AG10803 (cell line): ENCODE measurements at regions not wholly inside any gene's neighbourhood (a gene's known extent, or its start where the extent isn't known, plus 50 kb on each side); places are given as distances from the start of the nearest gene placed in this dataset.

ENCODE experiments used
- DNase-seq: peaks from one replicate; pipeline ENCODE4 v3.0.0; 2010; ENCODE audit warnings: low read depth
- H3K4me3 ChIP-seq: 2 replicates; pipeline ENCODE4 v1.5.1; 2011; ENCODE audit warnings: mild to moderate bottlenecking, low read length, control low read depth
- CTCF ChIP-seq: conservative IDR thresholded peaks from 2 replicates; pipeline ENCODE4 v1.5.1; 2011; ENCODE audit warnings: mild to moderate bottlenecking, low read length, control low read depth, inconsistent platforms

- TF ChIP-seq CTCF, result no peak
- H3K4me3 ChIP-seq, result no peak overlapping the region
These were observed 168.4 kb downstream of the ACKR3 start for GRCh38 chr2:236738030-236738429.

GRCh38 chr2:236738896-236739295, 169.3 kb downstream of the ACKR3 start:
- DNase-seq, result no peak
- no peak overlapping the region for H3K4me3 ChIP-seq
- no peak for TF ChIP-seq CTCF

More at GRCh38 chr2:236738030-236738429, 168.4 kb downstream of the ACKR3 start:
- no peak for DNase-seq

GRCh38 chr2:236739663-236740062, 170.0 kb downstream of the ACKR3 start:
- no peak for TF ChIP-seq CTCF
- H3K4me3 ChIP-seq, result no peak overlapping the region
- no peak for DNase-seq

- DNase-seq, result no peak
- TF ChIP-seq CTCF, result no peak
- no peak overlapping the region for H3K4me3 ChIP-seq
These were observed 170.9 kb downstream of the ACKR3 start for GRCh38 chr2:236740506-236740905.

GRCh38 chr2:236743039-236743920, 173.7 kb downstream of the ACKR3 start:
- no peak for TF ChIP-seq CTCF
- DNase-seq, result peak; percentile 99
- H3K4me3 ChIP-seq, result no peak overlapping the region

GRCh38 chr2:236743921-236744280, 174.3 kb downstream of the ACKR3 start:
- no peak for DNase-seq

More at GRCh38 chr2:236743921-236744280, 174.3 kb downstream of the ACKR3 start:
- H3K4me3 ChIP-seq, result no peak overlapping the region
- TF ChIP-seq CTCF, result no peak
